ENCODE measurements at regions not wholly inside any gene's neighbourhood (a gene's known extent, or its start where the extent isn't known, plus 50 kb on each side); places are given as distances from the start of the nearest gene placed in this dataset.

DNA sequence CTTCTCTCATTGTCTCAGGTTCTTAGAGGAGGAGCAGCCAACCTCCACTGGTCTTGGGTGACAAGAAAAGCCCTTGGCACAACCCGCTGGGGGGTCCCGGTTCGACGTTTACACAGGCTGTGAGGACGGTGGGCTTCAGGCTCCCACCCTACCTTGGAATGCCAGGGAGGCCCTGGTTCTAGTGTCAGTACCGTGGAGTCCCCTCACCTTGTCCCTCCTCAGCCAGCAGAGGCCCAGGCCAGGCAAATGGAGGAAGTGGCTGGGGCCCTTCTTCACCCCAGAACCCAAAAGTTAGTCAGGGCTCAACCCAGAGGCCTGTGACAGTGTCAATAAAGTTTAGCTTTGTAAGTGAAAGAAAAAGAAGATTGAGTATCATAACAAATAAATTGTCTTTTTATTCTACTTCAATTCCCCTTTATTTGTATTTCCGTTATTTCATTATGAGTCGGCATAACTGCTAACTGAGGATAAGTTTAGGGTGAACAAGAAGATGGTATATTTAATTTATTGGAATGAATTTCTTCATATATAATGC is 62.6 kb upstream of the ZSWIM2 start:
- no peaks in the 10 kb centered on the region for H3K4me1 ChIP-seq
- no peaks in the 10 kb centered on the region for H3K27me3 ChIP-seq
- DNase-seq (no peak), ATAC-seq (ENCODE audit: low FRiP score in 2 of 2) (no peak)
- TF ChIP-seq POLR2A (IDR thresholded peaks at IDR 0.05) (no peak), POLR2AphosphoS5 (IDR thresholded peaks at IDR 0.05) (no peak), CTCF (IDR thresholded peaks at IDR 0.05) (no peak)
- no peaks in the 10 kb centered on the region for H3K9me3 ChIP-seq
- H3K36me3 ChIP-seq: no peaks in the 10 kb centered on the region
- H3K4me3 ChIP-seq: no peak overlapping the region
- peak overlapping the region in 3 of 4 donors; percentile 15 to 44 (median 27) for H3K27ac ChIP-seq
- 76 to 86% methylated on average over 7 to 8 of the region's 8 CpGs for WGBS, 2 donors

- TF ChIP-seq POLR2A (IDR thresholded peaks at IDR 0.05): no peak
- TF ChIP-seq POLR2AphosphoS5 (IDR thresholded peaks at IDR 0.05): no peak
- no peak for TF ChIP-seq CTCF (IDR thresholded peaks at IDR 0.05)
- no peak for TF ChIP-seq EP300 (IDR thresholded peaks at IDR 0.05)
- DNase-seq (no peak), ATAC-seq (ENCODE audit: low FRiP score in 2 of 2) (no peak)
- H3K4me1 ChIP-seq: no peaks in the 10 kb centered on the region
- H3K9me3 ChIP-seq: no peaks in the 10 kb centered on the region
- H3K27ac ChIP-seq: peak overlapping the region in 2 of 4 donors; percentile 15 to 53
- WGBS, 2 donors: 32 to 40% methylated on average over 4 of the region's 4 CpGs
- H3K4me3 ChIP-seq: no peak overlapping the region
- H3K36me3 ChIP-seq: no peaks in the 10 kb centered on the region
- no peaks in the 10 kb centered on the region for H3K27me3 ChIP-seq
Measured at GRCh38 chr2:186910996-186911395, 62.0 kb upstream of the ZSWIM2 start.

GRCh38 chr2:186909095-186909494 is 60.1 kb upstream of the ZSWIM2 start:
- TF ChIP-seq EP300 (IDR thresholded peaks at IDR 0.05) (no peak), CTCF (IDR thresholded peaks at IDR 0.05) (no peak), POLR2AphosphoS5 (IDR thresholded peaks at IDR 0.05) (no peak), POLR2A (IDR thresholded peaks at IDR 0.05) (no peak)
- ATAC-seq (ENCODE audit: low FRiP score in 2 of 2) (peak in 1 of 2 donors; percentile 56), DNase-seq (no peak)
- H3K36me3 ChIP-seq: no peaks in the 10 kb centered on the region
- WGBS, 2 donors: 64 to 84% methylated on average over 3 of the region's 3 CpGs
- H3K4me3 ChIP-seq: no peak overlapping the region
- H3K27ac ChIP-seq: no peak overlapping the region
- no peaks in the 10 kb centered on the region for H3K9me3 ChIP-seq
- no peaks in the 10 kb centered on the region for H3K27me3 ChIP-seq
- no peaks in the 10 kb centered on the region for H3K4me1 ChIP-seq

DNA sequence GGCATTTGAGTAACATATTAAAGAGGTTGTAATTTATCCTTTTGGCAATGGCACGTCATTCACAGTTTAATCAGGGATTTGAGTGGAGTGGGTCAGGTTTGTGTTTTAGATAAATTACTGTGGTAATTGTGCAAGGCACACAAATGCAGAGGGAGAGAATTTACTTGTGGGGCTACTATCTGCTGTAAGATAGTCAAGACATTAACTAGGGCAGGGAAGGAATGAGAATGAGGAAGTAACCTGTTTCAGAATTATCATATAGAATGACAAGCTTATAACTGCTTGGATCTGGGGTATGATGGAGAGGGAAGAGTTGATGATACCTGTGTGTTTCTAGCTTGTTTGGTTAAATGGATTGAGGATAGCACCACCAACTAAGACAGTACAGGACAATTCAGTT is 58.9 kb upstream of the ZSWIM2 start:
- ATAC-seq (ENCODE audit: low FRiP score in 2 of 2): no peak
- 51 to 90% methylated on average over 1 of the region's 1 CpG for WGBS, 2 donors

More for the DNA sequence above, 58.9 kb upstream of the ZSWIM2 start:
- no peak overlapping the region for H3K27ac ChIP-seq
- no peak for DNase-seq
- H3K9me3 ChIP-seq: no peaks in the 10 kb centered on the region
- no peaks in the 10 kb centered on the region for H3K4me1 ChIP-seq
- no peak for TF ChIP-seq POLR2AphosphoS5 (IDR thresholded peaks at IDR 0.05)
- TF ChIP-seq POLR2A (IDR thresholded peaks at IDR 0.05): no peak
- TF ChIP-seq EP300 (IDR thresholded peaks at IDR 0.05): no peak
- TF ChIP-seq CTCF (IDR thresholded peaks at IDR 0.05): no peak
- no peaks in the 10 kb centered on the region for H3K36me3 ChIP-seq
- H3K4me3 ChIP-seq: no peak overlapping the region
- no peaks in the 10 kb centered on the region for H3K27me3 ChIP-seq

Data from upper lobe of left lung (tissue), 6 donors.